Left lung (tissue), 4 donors: ENCODE measurements at regions not wholly inside any gene's neighbourhood (a gene's known extent, or its start where the extent isn't known, plus 50 kb on each side); places are given as distances from the start of the nearest gene placed in this dataset.

Experiments used
- ATAC-seq: fragments of 200-7000 bp; cut with Tn5 transposase; one replicate; pipeline ENCODE4 v1.9.1; 2020; ENCODE audit warnings: moderate library complexity
- DNase-seq, 4 donors: peaks; one replicate each; pipeline ENCODE4 v3.0.0-alpha.2; 2013 to 2020
- H3K27ac ChIP-seq, 2 donors: fragments of 200-600 bp; sonication (generic) in 1 of 2; one replicate each; pipeline versions ENCODE4 v1.5.0 to v1.8.0; 2020 to 2021
- H3K27me3 ChIP-seq, 2 donors: fragments of 200-600 bp; sonication (generic) in 1 of 2; one replicate each; pipeline versions ENCODE4 v1.5.0 to v1.8.0; 2020 to 2021
- H3K36me3 ChIP-seq, 2 donors: fragments of 200-600 bp; sonication (generic) in 1 of 2; one replicate each; pipeline versions ENCODE4 v1.5.0 to v1.8.0; 2020 to 2021
- H3K4me1 ChIP-seq, 2 donors: fragments of 200-600 bp; one replicate each; pipeline ENCODE4 v1.8.0; 2021
- H3K4me3 ChIP-seq, 2 donors: fragments of 200-600 bp; sonication (generic) in 1 of 2; one replicate each; pipeline versions ENCODE4 v1.5.0 to v1.8.0; 2020 to 2021; ENCODE audit warnings: mild to moderate bottlenecking in 1 of 2
- H3K9me3 ChIP-seq, 2 donors: fragments of 200-600 bp; sonication (generic) in 1 of 2; one replicate each; pipeline versions ENCODE4 v1.5.0 to v1.8.0; 2020 to 2021
- CTCF ChIP-seq, 2 donors: fragments of 200-600 bp; sonication (generic) in 1 of 2; IDR thresholded peaks; one replicate each; pipeline versions ENCODE4 v1.5.0 to v1.8.0; 2021; ENCODE audit warnings: antibody characterized with exemption in 2 of 2
- intact Hi-C, 2 donors: fragments of 100-400 bp; cut with DNase I; formaldehyde crosslinking; loops; one replicate each; pipeline versions ENCODE4 v1.11.2 to v1.14.2; 2022
- donor health status: DM: no; HTN: yes; CAD: no.
- donor health status: DM: no; HTN: no; CAD: no.

- DNase-seq (no peak), ATAC-seq (no peak)
- Histone ChIP-seq H3K4me3 (no peak overlapping the region), H3K27me3 (no peaks in the 10 kb centered on the region), H3K9me3 (peaks cover 0 to 3% of the 10 kb centered on the region in 2 donors), H3K36me3 (no peaks in the 10 kb centered on the region), H3K27ac (no peak overlapping the region), H3K4me1 (no peaks in the 10 kb centered on the region)
- TF ChIP-seq CTCF (IDR thresholded peaks at IDR 0.05): no peak
- intact Hi-C loops: no loop called here
These were observed 766.1 kb upstream of the CHD1 start for GRCh38 chr5:99694884-99695283.

GRCh38 chr5:99686538-99686937 lies 757.7 kb upstream of the CHD1 start:
- ATAC-seq (no peak), DNase-seq (no peak)
- no peak for TF ChIP-seq CTCF (IDR thresholded peaks at IDR 0.05)
- no peak overlapping the region for H3K27ac ChIP-seq
- H3K4me3 ChIP-seq: no peak overlapping the region
- intact Hi-C loops: no loop called here
- no peaks in the 10 kb centered on the region for H3K36me3 ChIP-seq
- H3K4me1 ChIP-seq: no peaks in the 10 kb centered on the region
- H3K9me3 ChIP-seq: peaks cover 0 to 10% of the 10 kb centered on the region in 2 donors
- H3K27me3 ChIP-seq: no peaks in the 10 kb centered on the region

- intact Hi-C loops: no loop called here
These were observed 747.2 kb upstream of the CHD1 start for GRCh38 chr5:99675974-99676373.

GRCh38 chr5:99674101-99674500 lies 745.3 kb upstream of the CHD1 start:
- no peaks in the 10 kb centered on the region for H3K4me1 ChIP-seq
- no peak overlapping the region for H3K27ac ChIP-seq
- H3K4me3 ChIP-seq: no peak overlapping the region
- H3K36me3 ChIP-seq: no peaks in the 10 kb centered on the region
- intact Hi-C loops: no loop called here
- DNase-seq (no peak), ATAC-seq (no peak)
- H3K9me3 ChIP-seq: no peaks in the 10 kb centered on the region
- H3K27me3 ChIP-seq: no peaks in the 10 kb centered on the region
- no peak for TF ChIP-seq CTCF (IDR thresholded peaks at IDR 0.05)

More at GRCh38 chr5:99675974-99676373, 747.2 kb upstream of the CHD1 start:
- H3K4me1 ChIP-seq: no peaks in the 10 kb centered on the region
- H3K27me3 ChIP-seq: no peaks in the 10 kb centered on the region
- H3K4me3 ChIP-seq: no peak overlapping the region
- H3K36me3 ChIP-seq: no peaks in the 10 kb centered on the region
- ATAC-seq: no peak
- H3K27ac ChIP-seq: no peak overlapping the region
- no peaks in the 10 kb centered on the region for H3K9me3 ChIP-seq
- no peak for DNase-seq
- TF ChIP-seq CTCF (IDR thresholded peaks at IDR 0.05): no peak

- intact Hi-C loops: no loop called here
- Histone ChIP-seq H3K27me3 (no peaks in the 10 kb centered on the region), H3K27ac (no peak overlapping the region), H3K36me3 (no peaks in the 10 kb centered on the region), H3K4me3 (no peak overlapping the region), H3K9me3 (no peaks in the 10 kb centered on the region), H3K4me1 (no peaks in the 10 kb centered on the region)
- TF ChIP-seq CTCF (IDR thresholded peaks at IDR 0.05): no peak
- no peak for DNase-seq
- no peak for ATAC-seq
These were observed 736.2 kb upstream of the CHD1 start for GRCh38 chr5:99664972-99665371.
